GM19463 (cell line): ENCODE measurements at regions not wholly inside any gene's neighbourhood (a gene's known extent, or its start where the extent isn't known, plus 50 kb on each side); places are given as distances from the start of the nearest gene placed in this dataset.

ENCODE experiments used
- ATAC-seq: cut with Tn5 transposase; IDR thresholded peaks from one replicate; pipeline ENCODE4 v1.9.1; 2021; ENCODE audit warnings: mild to moderate bottlenecking, moderate library complexity; ENCODE audit not compliant: unreplicated experiment

GRCh38 chr4:32180086-32180485, 1459.9 kb downstream of the PCDH7 start:
- ATAC-seq: no peak

GRCh38 chr4:32184186-32184585, 1464.0 kb downstream of the PCDH7 start:
- ATAC-seq: no peak

DNA sequence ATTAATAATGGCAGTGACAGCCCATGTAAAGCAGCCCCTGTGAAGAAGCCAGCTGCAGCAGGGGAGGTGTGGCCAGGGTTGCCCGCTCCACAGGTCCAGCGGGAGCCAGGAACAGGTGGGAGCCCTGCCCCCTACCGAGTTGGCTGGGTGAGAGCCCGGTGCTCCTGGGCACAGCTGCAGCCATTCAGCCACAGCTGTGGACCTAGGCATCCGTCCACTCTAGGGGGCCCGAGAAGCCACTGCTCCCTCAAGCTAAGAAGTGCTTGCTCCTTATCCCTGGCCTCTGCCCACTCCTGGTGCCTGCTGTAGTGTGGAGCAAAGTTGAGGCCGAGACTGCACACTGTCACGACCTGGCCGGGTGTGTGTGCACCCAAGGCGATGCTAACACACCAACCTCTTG, 1469.0 kb downstream of the PCDH7 start:
- ATAC-seq: no peak

- ATAC-seq: no peak
Observed at GRCh38 chr4:32189788-32190187, 1469.6 kb downstream of the PCDH7 start.

GRCh38 chr4:32191961-32192360, 1471.8 kb downstream of the PCDH7 start:
- no peak for ATAC-seq

GRCh38 chr4:32192363-32192762, 1472.2 kb downstream of the PCDH7 start:
- ATAC-seq: no peak

DNA sequence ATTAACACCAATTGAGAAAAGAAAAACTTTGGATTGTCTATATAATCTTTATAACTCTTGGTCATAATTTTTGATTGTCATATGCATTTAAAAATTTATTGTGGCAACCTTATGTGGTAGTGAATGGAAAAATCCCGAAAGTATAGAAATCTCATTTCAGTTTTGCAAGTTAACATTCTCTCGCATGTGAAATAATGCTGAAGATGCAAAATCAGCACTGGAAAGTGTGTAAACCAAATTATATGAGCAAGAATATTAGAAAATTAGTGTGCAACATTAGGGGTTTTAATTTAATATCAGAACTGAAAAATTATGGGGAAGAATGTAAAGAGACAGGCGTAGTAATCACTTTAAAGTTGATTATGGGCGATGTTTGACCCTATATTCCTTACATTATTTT, 1472.8 kb downstream of the PCDH7 start:
- ATAC-seq: no peak

DNA sequence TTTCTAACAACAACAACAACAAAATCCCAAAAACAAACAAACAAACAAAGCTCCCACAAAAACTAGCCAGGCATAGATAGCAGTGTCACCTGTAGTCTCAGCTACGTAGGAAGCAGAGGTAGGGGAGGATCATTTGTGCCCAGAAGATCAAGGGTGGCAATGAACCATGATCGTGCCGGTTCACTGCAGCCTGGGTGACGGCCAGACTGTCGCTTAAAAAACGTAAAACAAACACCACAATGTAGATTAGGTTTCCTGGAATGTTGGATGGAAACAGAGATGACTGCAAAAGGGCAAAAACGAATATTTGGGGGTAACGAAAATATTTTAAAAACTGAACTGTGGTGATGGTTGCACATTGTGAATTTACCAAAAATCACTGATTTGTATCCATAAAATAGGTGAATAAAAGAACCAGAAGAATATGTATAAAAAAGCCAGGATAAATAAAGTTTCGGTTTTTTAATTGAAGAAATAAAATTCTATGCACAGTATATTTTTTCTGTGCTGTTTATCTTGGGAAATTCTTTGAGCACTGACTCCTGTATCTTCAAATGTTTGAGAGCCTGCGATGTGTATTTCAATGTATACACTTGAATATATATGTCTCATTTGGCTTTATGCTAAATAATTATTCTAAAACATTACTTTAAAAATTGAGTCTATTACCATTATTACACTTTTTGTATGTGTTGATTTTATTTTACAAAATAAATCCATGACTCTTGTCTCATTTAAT, 1477.0 kb downstream of the PCDH7 start:
- no peak for ATAC-seq

DNA sequence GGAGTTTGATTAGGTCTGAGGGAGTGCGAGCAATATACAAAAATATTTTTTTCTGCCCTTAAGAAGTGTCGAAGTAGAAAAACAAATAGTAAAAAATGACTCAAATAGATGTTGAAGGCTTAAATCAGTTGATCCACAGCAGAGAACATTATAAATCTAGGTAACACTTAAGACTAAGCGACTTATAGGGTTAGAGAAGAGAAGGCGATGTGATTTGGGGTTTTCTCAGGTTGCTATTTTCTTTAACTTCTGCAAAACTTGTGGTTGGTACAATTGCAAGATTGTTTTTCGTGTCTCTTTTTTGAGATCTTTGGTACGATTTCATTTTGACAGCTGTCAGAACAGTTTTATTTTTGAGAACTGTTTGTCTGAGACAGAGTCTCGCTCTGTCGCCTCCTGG, 1479.5 kb downstream of the PCDH7 start:
- ATAC-seq: no peak

- ATAC-seq: no peak
Observed at GRCh38 chr4:32203340-32203739, 1483.2 kb downstream of the PCDH7 start.

DNA sequence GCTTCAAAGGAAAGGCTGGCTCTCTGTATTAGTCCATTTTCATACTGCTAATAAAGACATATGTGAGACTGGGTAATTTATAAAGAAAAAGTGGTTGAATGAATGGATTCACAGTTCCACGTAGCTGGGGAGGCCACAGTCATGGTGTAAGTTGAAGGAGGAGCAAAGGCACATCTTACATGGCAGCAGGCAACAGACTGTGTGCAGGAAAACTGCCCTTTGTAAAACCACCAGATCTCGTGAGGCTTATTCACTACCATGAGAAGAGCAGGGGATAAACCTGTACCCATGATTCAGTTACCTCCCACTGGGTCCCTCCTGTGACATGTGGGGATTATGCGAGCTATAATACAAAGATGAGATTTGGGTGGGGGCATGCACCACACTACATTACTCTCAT, 1486.6 kb downstream of the PCDH7 start:
- no peak for ATAC-seq

DNA sequence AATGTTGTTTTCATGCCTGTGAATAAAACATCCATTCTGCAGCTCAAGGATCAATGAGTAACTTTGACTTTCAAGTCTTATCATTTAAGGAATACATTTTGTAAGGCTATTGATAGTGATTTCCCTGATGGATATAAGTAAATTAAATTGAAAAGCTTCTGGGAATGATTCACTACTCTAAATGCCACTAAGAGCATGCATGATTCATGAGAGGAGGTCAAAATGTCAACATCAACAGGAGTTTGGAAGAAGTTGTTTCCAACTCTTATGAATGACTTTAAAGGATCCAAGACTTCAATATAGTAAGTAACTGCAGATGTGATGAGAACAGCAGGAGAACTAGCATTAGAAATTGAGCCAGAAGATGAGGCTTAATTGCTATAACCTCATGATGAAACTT, 1487.3 kb downstream of the PCDH7 start:
- no peak for ATAC-seq

- ATAC-seq: no peak
Observed at GRCh38 chr4:32215277-32215676, 1495.1 kb downstream of the PCDH7 start.

DNA sequence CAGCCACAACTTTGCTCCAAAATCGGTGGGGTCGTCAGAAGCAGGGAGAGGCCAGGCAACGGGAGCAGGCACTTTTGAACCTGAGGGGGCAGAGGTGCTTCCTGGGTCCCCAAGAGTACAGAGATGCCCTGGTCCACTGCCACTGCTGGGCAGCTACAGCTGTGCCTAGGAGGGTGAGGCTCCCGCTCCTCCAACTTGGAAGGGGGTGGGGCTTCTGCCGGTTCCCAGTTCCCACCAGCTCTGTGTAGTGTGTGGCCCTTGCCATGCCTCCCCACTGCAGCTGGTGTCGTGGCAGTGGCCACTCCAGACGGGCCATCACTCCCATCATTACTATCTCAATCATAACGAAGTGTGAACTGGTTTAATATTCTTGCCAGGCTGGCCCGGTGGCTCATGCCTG, 1496.3 kb downstream of the PCDH7 start:
- ATAC-seq: no peak

DNA sequence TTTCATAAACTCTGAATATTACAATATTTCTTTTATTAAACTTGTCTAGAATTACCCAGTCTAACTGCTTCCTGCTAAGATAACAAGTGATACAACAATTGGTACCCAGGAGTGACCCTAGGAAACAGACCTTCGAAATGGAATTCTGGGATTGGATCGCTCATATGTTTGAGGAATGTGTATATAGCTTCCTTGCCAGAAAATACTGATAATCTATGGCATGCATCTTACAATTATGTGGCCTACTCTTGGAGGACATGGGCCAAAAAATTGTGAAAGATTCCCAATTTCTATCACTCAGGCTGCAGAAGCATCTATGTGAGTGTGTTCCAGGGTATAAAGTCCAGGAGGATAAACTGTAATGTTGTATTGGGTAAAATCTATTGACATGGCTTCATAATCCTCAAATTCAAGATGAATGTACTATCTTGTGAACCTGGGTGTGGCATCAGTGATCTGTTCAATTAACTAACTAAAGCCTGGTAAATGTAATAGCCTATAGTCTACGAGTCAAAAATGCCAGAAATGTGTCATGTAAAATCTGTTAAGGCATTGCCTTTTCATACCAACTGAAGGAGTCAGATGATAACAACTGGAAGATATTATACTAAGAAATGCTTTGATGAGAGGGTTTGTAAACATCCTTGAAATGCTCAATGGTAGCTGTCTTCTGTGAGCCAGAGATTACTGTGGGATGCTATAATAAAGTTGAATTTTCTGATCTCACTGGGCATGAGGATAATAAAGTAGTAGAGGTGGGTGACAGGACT, 1499.3 kb downstream of the PCDH7 start:
- ATAC-seq: no peak

DNA sequence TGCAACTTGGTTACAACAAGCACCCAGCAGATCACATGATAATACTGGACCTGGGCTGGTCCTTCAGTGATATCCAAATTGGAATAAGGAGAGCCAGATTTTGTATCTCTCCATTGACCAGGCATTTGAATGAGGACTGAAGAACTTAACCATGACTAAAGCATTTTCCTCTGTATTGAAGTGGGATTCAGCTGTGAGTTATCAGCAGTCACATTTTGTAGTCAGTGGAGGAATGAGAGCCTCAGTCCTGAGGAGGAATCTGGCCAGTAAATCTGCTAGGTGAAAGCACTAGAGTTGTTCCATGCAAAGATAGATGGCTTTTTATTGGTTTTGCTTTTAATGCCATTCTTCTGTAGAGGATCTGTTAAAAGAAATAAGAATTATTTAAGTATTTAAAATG, 1506.0 kb downstream of the PCDH7 start:
- ATAC-seq: no peak

- ATAC-seq: no peak
Observed at GRCh38 chr4:32226733-32227132, 1506.6 kb downstream of the PCDH7 start.

DNA sequence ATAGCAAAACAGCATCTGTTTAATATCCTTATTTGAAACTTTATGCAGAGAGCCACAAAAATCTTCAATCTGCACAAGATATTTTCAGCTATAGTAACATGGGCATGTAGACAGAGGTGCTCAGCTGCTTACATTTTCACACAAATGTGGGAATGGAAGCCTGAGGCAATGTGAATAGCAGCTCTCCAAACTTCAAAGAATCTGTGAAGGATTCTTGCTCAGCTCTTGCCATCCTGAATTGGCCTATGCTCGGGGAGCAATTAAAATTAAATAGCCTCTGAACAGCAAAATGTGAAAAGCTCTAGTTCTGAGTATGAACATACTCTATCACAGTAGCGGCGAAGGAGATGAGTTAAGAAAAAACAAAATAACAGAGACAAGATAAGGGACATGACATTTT, 1523.8 kb downstream of the PCDH7 start:
- no peak for ATAC-seq

GRCh38 chr4:32249040-32249439, 1528.9 kb downstream of the PCDH7 start:
- ATAC-seq: no peak

DNA sequence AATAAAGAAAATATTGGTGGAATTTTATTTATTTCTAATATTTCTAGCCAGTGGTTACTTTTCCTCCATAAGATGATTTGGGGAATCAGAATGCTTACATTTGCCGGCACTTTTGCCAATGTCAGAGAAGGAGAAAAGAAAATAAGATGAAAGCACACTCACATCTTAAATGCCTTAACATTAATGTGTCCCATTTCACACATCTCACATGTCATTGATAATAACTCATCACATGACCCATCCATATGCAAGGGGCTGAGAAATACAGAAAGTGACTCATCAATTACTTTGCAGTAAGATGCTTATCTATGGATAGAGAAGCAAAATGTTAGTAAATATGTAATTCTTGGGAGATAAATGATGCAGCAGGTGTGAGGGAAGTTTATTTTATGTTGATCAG, 1531.0 kb downstream of the PCDH7 start:
- ATAC-seq: no peak

GRCh38 chr4:32251926-32252325, 1531.8 kb downstream of the PCDH7 start:
- ATAC-seq: no peak

- ATAC-seq: no peak
Observed at GRCh38 chr4:32254216-32254615, 1534.0 kb downstream of the PCDH7 start.

DNA sequence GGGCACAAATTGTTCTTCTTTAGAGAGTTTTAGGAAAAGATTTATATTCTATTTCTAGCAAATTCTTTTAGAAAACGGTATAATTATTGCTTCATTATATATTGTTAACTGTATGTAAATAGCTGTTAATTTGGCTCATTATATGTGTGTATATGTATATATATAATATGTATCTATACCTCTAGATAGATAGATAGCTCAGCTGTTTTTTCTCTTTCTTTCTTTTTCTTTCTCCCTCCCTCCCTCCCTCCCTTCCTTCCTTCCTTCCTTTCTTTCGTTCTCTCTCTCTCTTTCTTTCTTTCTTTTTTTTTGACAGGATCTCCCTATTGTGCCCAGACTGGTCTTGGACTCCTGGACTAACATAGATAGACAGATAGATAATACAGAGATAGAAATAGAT, 1538.8 kb downstream of the PCDH7 start:
- ATAC-seq: no peak
